B cell (primary cell): ENCODE measurements at regions not wholly inside any gene's neighbourhood (a gene's known extent, or its start where the extent isn't known, plus 50 kb on each side); places are given as distances from the start of the nearest gene placed in this dataset.

Source experiments
- EZH2 ChIP-seq: IDR thresholded peaks from 2 replicates; pipeline ENCODE4 v1.6.1; 2012; ENCODE audit warnings: borderline replicate concordance, low read depth, mild to moderate bottlenecking, moderate library complexity, low read length; ENCODE audit not compliant: insufficient read depth, poor library complexity, severe bottlenecking
- TF ChIP-seq, protein P1 (sequence below): fragments of 200-600 bp; IDR thresholded peaks from one replicate; pipeline ENCODE4 v1.8.0; 2022; ENCODE audit warnings: antibody characterized with exemption, mild to moderate bottlenecking

DNA sequence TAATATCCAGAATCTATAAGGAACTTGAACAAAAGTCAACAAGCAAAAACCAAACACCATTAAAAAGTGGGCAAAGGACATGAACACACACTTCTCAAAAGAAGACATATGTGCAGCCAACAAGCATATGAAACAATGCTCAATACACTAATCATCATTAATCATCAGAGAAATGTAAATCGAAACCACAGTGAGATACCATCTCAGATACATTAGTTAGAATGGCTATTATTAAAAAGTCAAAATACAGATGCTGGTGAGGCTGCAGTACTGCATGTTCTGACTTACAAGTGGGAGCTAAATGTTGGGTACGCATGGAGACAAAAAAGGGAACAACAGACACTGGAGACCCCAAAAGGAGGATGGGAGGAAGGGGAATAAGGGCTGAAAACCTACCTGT lies 67.1 kb downstream of the BLTP3B start:
- TF ChIP-seq, protein P1, sequence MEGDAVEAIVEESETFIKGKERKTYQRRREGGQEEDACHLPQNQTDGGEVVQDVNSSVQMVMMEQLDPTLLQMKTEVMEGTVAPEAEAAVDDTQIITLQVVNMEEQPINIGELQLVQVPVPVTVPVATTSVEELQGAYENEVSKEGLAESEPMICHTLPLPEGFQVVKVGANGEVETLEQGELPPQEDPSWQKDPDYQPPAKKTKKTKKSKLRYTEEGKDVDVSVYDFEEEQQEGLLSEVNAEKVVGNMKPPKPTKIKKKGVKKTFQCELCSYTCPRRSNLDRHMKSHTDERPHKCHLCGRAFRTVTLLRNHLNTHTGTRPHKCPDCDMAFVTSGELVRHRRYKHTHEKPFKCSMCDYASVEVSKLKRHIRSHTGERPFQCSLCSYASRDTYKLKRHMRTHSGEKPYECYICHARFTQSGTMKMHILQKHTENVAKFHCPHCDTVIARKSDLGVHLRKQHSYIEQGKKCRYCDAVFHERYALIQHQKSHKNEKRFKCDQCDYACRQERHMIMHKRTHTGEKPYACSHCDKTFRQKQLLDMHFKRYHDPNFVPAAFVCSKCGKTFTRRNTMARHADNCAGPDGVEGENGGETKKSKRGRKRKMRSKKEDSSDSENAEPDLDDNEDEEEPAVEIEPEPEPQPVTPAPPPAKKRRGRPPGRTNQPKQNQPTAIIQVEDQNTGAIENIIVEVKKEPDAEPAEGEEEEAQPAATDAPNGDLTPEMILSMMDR, result no peak
- no peak for TF ChIP-seq EZH2
